Ascending aorta (tissue), 2 donors: ENCODE measurements at regions not wholly inside any gene's neighbourhood (a gene's known extent, or its start where the extent isn't known, plus 50 kb on each side); places are given as distances from the start of the nearest gene placed in this dataset.

Experiments used
- DNase-seq, 2 donors: peaks; one replicate each; pipeline ENCODE4 v3.0.0-alpha.2; 2019; ENCODE audit warnings: low spot score in 2 of 2
- H3K27ac ChIP-seq, 2 donors: fragments of 200-600 bp; sonication (generic); one replicate each; pipeline ENCODE4 v1.5.1; 2016 to 2017; ENCODE audit warnings: mild to moderate bottlenecking in 1 of 2
- H3K27me3 ChIP-seq: fragments of 200-600 bp; sonication (generic); one replicate; pipeline ENCODE4 v1.5.1; 2017
- H3K36me3 ChIP-seq, 2 donors: fragments of 200-600 bp; sonication (generic); one replicate each; pipeline ENCODE4 v1.5.1; 2016
- H3K4me1 ChIP-seq, 2 donors: fragments of 200-600 bp; sonication (generic); one replicate each; pipeline ENCODE4 v1.5.1; 2016 to 2017; ENCODE audit warnings: mild to moderate bottlenecking in 1 of 2
- H3K4me3 ChIP-seq, 2 donors: fragments of 200-600 bp; sonication (generic); one replicate each; pipeline ENCODE4 v1.5.1; 2016 to 2017; ENCODE audit warnings: mild to moderate bottlenecking in 1 of 2
- H3K9me3 ChIP-seq, 2 donors: fragments of 200-600 bp; sonication (generic); one replicate each; pipeline ENCODE4 v1.5.1; 2016
- intact Hi-C: fragments of 100-400 bp; cut with DNase I; formaldehyde crosslinking; loops from one replicate; pipeline ENCODE4 v1.15.1; 2023
- TF ChIP-seq, protein P1 (sequence below), 3 experiments: fragments of 200-600 bp in 2 of 3; fragments of 450-650 bp in 1 of 3; sonication (generic) in 2 of 3; IDR thresholded peaks; one replicate each; pipeline ENCODE4 v1.5.1; 2016 to 2019; ENCODE audit warnings: antibody characterized with exemption in 3 of 3, mild to moderate bottlenecking in 1 of 3, moderate library complexity in 1 of 3

DNA sequence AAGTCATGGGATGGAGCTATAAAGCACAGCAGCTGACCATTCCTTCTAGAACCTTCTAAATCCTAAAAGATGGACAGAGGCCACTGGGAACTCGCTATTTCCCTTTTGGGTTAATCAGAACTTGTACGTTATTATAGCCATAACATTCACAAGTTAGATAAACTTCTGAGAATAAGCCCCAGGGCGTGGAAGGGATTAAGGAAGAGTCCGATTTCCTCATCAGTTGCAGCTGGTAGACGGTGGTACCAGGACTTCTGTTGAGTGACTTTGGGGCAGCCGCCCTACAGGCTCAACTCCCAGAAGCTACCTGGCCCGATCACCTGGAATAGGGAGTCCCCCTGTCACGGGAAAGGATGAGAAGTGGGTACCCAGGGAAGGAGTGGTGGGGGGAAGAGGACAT lies 370.1 kb upstream of the ZFHX3 start:
- no peaks in the 10 kb centered on the region for H3K36me3 ChIP-seq
- H3K4me3 ChIP-seq: no peak overlapping the region
- intact Hi-C loops: no loop called here
- H3K9me3 ChIP-seq: no peaks in the 10 kb centered on the region
- no peaks in the 10 kb centered on the region for H3K4me1 ChIP-seq
- no peak for DNase-seq
- no peak overlapping the region for H3K27ac ChIP-seq
- TF ChIP-seq, protein P1, sequence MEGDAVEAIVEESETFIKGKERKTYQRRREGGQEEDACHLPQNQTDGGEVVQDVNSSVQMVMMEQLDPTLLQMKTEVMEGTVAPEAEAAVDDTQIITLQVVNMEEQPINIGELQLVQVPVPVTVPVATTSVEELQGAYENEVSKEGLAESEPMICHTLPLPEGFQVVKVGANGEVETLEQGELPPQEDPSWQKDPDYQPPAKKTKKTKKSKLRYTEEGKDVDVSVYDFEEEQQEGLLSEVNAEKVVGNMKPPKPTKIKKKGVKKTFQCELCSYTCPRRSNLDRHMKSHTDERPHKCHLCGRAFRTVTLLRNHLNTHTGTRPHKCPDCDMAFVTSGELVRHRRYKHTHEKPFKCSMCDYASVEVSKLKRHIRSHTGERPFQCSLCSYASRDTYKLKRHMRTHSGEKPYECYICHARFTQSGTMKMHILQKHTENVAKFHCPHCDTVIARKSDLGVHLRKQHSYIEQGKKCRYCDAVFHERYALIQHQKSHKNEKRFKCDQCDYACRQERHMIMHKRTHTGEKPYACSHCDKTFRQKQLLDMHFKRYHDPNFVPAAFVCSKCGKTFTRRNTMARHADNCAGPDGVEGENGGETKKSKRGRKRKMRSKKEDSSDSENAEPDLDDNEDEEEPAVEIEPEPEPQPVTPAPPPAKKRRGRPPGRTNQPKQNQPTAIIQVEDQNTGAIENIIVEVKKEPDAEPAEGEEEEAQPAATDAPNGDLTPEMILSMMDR (IDR thresholded peaks at IDR 0.05): no peak
- H3K27me3 ChIP-seq: no peaks in the 10 kb centered on the region

GRCh38 chr16:73415286-73415685 lies 367.4 kb upstream of the ZFHX3 start:
- H3K27me3 ChIP-seq: no peaks in the 10 kb centered on the region

DNA sequence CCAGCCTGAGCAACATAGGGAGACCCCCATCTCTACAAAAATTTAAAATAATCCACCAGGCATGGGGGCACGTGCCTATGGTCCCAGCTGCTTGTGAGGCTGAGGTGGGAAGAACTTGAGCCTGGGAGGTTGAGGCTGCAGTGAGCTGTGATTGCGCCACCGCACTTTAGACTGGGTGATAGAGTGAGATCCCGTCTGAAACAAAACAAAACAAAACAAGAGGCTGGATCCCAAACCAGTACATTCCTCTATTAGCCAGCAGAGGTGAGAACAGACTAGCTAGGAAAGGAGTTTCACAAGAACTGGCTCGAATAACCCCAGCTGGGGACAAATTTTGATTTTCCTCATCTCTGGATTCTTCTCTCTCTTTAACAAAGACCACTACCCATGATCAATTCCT lies 366.7 kb upstream of the ZFHX3 start:
- H3K4me1 ChIP-seq: no peaks in the 10 kb centered on the region
- H3K9me3 ChIP-seq: no peaks in the 10 kb centered on the region
- no peaks in the 10 kb centered on the region for H3K36me3 ChIP-seq
- intact Hi-C loops: no loop called here
- no peak for DNase-seq
- no peak overlapping the region for H3K4me3 ChIP-seq
- H3K27me3 ChIP-seq: no peaks in the 10 kb centered on the region
- no peak overlapping the region for H3K27ac ChIP-seq
- TF ChIP-seq, protein P1 (IDR thresholded peaks at IDR 0.05): no peak

More at GRCh38 chr16:73415286-73415685, 367.4 kb upstream of the ZFHX3 start:
- Histone ChIP-seq H3K36me3 (no peaks in the 10 kb centered on the region), H3K4me1 (no peaks in the 10 kb centered on the region), H3K9me3 (no peaks in the 10 kb centered on the region), H3K27ac (no peak overlapping the region), H3K4me3 (no peak overlapping the region)
- intact Hi-C loops: no loop called here
- DNase-seq: no peak
- TF ChIP-seq, protein P1 (IDR thresholded peaks at IDR 0.05): no peak

DNA sequence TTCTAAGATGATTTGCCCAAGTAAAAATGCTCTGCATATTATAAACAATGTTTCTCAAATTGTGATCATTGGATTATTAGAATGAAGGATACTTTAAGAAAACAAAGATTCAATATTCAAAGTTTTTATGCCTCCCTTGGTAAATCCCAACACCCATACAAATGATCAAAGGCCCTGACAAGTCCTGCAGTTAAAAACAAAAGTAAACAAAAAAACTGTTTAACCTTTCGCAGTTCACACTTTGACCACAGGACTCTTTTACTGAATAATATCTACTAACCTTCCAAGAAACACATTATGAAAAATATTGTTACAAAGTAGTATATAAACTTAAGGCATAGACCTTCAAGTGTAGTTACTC lies 365.9 kb upstream of the ZFHX3 start:
- Histone ChIP-seq H3K4me1 (no peaks in the 10 kb centered on the region), H3K27ac (no peak overlapping the region), H3K36me3 (no peaks in the 10 kb centered on the region), H3K9me3 (no peaks in the 10 kb centered on the region), H3K27me3 (no peaks in the 10 kb centered on the region), H3K4me3 (no peak overlapping the region)
- no peak for DNase-seq
- TF ChIP-seq, protein P1 (IDR thresholded peaks at IDR 0.05): no peak
- intact Hi-C loops: no loop called here

DNA sequence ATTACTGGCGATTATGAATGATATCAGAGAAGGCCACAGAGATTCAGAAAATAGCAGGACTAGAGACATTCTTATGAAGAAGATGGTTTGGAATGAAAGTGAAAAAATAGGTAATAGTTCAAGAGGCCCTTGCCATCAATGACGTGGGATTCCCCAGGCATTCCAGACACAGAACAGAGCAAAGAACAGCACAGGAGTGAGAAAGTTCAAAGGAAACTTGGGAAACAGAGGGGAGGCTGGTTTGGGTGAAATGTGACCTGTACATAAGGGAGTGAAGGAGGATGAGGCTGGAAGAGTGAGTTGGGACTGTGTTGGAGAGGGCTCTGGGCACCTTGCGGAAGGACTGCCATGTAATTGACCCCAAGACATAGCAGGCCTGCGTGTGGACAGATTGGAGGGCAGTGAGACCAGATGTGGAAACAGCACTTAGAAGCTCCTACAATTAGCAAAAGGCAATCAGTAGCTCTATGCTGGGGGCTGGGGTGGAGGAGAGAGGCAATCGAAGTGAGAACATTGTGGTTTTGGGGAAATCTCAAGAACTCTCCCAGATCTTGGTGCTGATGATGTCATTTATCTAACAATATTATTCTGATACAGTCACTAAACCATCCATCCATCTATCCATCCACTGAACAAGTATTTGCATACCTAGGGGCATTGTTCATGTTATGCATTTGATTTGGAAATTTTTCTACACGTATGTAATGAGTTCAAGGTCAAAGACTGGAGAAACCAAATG lies 365.3 kb upstream of the ZFHX3 start:
- intact Hi-C loops: no loop called here
- H3K36me3 ChIP-seq: no peaks in the 10 kb centered on the region
- no peak overlapping the region for H3K27ac ChIP-seq
- no peaks in the 10 kb centered on the region for H3K4me1 ChIP-seq
- H3K4me3 ChIP-seq: no peak overlapping the region
- TF ChIP-seq, protein P1 (IDR thresholded peaks at IDR 0.05): no peak
- H3K27me3 ChIP-seq: no peaks in the 10 kb centered on the region
- no peak for DNase-seq
- H3K9me3 ChIP-seq: no peaks in the 10 kb centered on the region

GRCh38 chr16:73412416-73412815 lies 364.5 kb upstream of the ZFHX3 start:
- Histone ChIP-seq H3K36me3 (no peaks in the 10 kb centered on the region), H3K27me3 (no peaks in the 10 kb centered on the region), H3K4me3 (no peak overlapping the region), H3K27ac (no peak overlapping the region), H3K4me1 (no peaks in the 10 kb centered on the region), H3K9me3 (no peaks in the 10 kb centered on the region)
- TF ChIP-seq, protein P1 (IDR thresholded peaks at IDR 0.05): no peak
- DNase-seq: no peak
- intact Hi-C loops: no loop called here
